Panc1 (cell line): ENCODE measurements at regions not wholly inside any gene's neighbourhood (a gene's known extent, or its start where the extent isn't known, plus 50 kb on each side); places are given as distances from the start of the nearest gene placed in this dataset.

Source experiments
- ATAC-seq: fragments of 200-7000 bp; cut with Tn5 transposase; 2 replicates; pipeline ENCODE4 v1.9.1; 2020; ENCODE audit warnings: mild to moderate bottlenecking, moderate library complexity
- BruUV-seq: library from RNA; stranded (reverse); fragments of 400-500 nt; replicated peaks from 2 replicates; lab custom pipeline; 2021; lab: Mats Ljungman, UMichigan
- CTCF ChIA-PET: fragments of 300-600 bp; sonication (Branson Sonifier 250); formaldehyde crosslinking; loops from one replicate; lab custom pipeline; 2022; ENCODE audit warnings: antibody characterized with exemption; lab: Charles Lee
- POLR2A ChIA-PET: fragments of 300-600 bp; sonication (Branson Sonifier 250); formaldehyde crosslinking; loops from one replicate; lab custom pipeline; 2022; ENCODE audit warnings: antibody characterized with exemption; lab: Charles Lee
- DNase-seq: peaks from one replicate; pipeline ENCODE4 v3.0.0-alpha.2; 2010; ENCODE audit warnings: low read depth, low spot score
- H3K27ac ChIP-seq: 2 replicates; pipeline ENCODE4 v1.5.1; 2011; ENCODE audit warnings: mild to moderate bottlenecking, low read length, inconsistent platforms
- H3K27me3 ChIP-seq: fragments of 200-500 bp; sonication (Bioruptor generic); 2 replicates; pipeline ENCODE4 v1.6.0; 2014; ENCODE audit warnings: low read length, inconsistent platforms; ENCODE audit not compliant: control insufficient read depth, insufficient read depth
- H3K36me3 ChIP-seq: fragments of 200-500 bp; sonication (Bioruptor generic); 2 replicates; pipeline ENCODE4 v1.5.1; 2014; ENCODE audit warnings: inconsistent platforms, mild to moderate bottlenecking, low read length, moderate library complexity; ENCODE audit not compliant: control insufficient read depth, insufficient read depth
- H3K4me1 ChIP-seq: 2 replicates; pipeline ENCODE4 v1.5.1; 2011; ENCODE audit warnings: inconsistent platforms, mild to moderate bottlenecking, low read length, moderate library complexity; ENCODE audit not compliant: control insufficient read depth, insufficient read depth
- H3K4me3 ChIP-seq, 2 experiments: 2 replicates each; pipeline ENCODE4 v1.5.1; 2011 to 2012; ENCODE audit warnings: low read depth in 2 of 2, low read length in 2 of 2, mild to moderate bottlenecking in 2 of 2, inconsistent platforms in 1 of 2, moderate library complexity in 1 of 2
- H3K9me3 ChIP-seq: fragments of 200-500 bp; sonication (Bioruptor generic); 2 replicates; pipeline ENCODE4 v1.5.1; 2014; ENCODE audit warnings: low read depth, mild to moderate bottlenecking, inconsistent platforms, low read length, moderate library complexity; ENCODE audit not compliant: control insufficient read depth, insufficient read depth
- POLR2AphosphoS5 ChIP-seq: IDR thresholded peaks from 2 replicates; pipeline ENCODE4 v1.6.1; 2012; ENCODE audit warnings: mild to moderate bottlenecking, low read depth, low read length, moderate library complexity
- SIN3A ChIP-seq: IDR thresholded peaks from 2 replicates; pipeline ENCODE4 v1.6.1; 2012; ENCODE audit warnings: low read depth, mild to moderate bottlenecking, low read length, moderate library complexity, borderline replicate concordance; ENCODE audit not compliant: insufficient read depth
- TCF7L2 ChIP-seq: IDR thresholded peaks from 2 replicates; pipeline ENCODE4 v1.6.1; 2011; ENCODE audit warnings: mild to moderate bottlenecking, low read depth, low read length, inconsistent platforms
- in situ Hi-C: cut with HindIII; loops from 2 replicates; pipeline ENCODE4 v1.10.0; 2016; ENCODE audit warnings: low sequenced_read_pairs, low pct_unique_long_range_greater_than_20kb
- intact Hi-C: fragments of 100-400 bp; cut with micrococcal nuclease; formaldehyde crosslinking; loops from one replicate; pipeline ENCODE4 v1.10.0; 2022; ENCODE audit not compliant: unreplicated experiment
- TF ChIP-seq, protein P1 (sequence below): fragments of 450-650 bp; IDR thresholded peaks from 2 replicates; pipeline ENCODE4 v1.5.1; 2017; ENCODE audit warnings: mild to moderate bottlenecking
- TF ChIP-seq, protein P2 (sequence below), 2 experiments: IDR thresholded peaks; 2 replicates each; pipeline ENCODE4 v1.6.1; 2011 to 2012; ENCODE audit warnings: low read depth in 2 of 2, control low read depth in 1 of 2, low read length in 1 of 2, mild to moderate bottlenecking in 1 of 2, moderate library complexity in 1 of 2; ENCODE audit not compliant: insufficient read depth in 1 of 2

DNA sequence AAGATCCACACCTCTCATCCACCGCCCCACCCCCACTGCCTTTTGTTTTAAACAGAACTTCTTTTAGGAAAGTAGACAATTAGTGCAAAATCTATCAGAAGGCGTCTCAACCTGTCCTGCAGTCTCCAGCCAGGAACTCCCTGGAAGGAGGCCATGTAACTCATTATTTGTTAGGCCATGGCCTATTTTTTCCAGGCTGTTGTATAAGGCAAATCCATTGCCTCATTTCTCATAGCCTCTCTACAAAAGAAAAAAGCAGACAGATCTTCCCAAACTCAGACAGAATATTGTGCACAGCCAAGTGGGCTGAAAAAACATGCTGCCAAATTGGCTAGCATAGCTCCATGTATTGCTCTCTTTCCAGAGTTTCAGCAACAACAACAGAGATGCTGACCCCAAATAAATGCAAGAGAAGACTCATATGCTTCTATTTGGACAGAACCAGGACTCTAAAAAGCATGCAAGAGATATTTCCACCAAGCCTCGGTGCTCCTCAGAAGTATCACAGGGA lies 770.7 kb upstream of the CXADR start:
- intact Hi-C loops (no loop called here), in situ Hi-C loops (no loop called here)
- DNase-seq (no peak), ATAC-seq (no peak)
- no peaks in the 10 kb centered on the region for H3K27me3 ChIP-seq
- TF ChIP-seq POLR2AphosphoS5 (no peak), TCF7L2 (no peak), SIN3A (no peak)
- TF ChIP-seq, protein P1, sequence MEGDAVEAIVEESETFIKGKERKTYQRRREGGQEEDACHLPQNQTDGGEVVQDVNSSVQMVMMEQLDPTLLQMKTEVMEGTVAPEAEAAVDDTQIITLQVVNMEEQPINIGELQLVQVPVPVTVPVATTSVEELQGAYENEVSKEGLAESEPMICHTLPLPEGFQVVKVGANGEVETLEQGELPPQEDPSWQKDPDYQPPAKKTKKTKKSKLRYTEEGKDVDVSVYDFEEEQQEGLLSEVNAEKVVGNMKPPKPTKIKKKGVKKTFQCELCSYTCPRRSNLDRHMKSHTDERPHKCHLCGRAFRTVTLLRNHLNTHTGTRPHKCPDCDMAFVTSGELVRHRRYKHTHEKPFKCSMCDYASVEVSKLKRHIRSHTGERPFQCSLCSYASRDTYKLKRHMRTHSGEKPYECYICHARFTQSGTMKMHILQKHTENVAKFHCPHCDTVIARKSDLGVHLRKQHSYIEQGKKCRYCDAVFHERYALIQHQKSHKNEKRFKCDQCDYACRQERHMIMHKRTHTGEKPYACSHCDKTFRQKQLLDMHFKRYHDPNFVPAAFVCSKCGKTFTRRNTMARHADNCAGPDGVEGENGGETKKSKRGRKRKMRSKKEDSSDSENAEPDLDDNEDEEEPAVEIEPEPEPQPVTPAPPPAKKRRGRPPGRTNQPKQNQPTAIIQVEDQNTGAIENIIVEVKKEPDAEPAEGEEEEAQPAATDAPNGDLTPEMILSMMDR: no peak
- TF ChIP-seq, protein P2, sequence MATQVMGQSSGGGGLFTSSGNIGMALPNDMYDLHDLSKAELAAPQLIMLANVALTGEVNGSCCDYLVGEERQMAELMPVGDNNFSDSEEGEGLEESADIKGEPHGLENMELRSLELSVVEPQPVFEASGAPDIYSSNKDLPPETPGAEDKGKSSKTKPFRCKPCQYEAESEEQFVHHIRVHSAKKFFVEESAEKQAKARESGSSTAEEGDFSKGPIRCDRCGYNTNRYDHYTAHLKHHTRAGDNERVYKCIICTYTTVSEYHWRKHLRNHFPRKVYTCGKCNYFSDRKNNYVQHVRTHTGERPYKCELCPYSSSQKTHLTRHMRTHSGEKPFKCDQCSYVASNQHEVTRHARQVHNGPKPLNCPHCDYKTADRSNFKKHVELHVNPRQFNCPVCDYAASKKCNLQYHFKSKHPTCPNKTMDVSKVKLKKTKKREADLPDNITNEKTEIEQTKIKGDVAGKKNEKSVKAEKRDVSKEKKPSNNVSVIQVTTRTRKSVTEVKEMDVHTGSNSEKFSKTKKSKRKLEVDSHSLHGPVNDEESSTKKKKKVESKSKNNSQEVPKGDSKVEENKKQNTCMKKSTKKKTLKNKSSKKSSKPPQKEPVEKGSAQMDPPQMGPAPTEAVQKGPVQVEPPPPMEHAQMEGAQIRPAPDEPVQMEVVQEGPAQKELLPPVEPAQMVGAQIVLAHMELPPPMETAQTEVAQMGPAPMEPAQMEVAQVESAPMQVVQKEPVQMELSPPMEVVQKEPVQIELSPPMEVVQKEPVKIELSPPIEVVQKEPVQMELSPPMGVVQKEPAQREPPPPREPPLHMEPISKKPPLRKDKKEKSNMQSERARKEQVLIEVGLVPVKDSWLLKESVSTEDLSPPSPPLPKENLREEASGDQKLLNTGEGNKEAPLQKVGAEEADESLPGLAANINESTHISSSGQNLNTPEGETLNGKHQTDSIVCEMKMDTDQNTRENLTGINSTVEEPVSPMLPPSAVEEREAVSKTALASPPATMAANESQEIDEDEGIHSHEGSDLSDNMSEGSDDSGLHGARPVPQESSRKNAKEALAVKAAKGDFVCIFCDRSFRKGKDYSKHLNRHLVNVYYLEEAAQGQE (IDR thresholded peaks at IDR 0.05; ENCODE audit: insufficient read depth in 1 of 2, low read depth in 2 of 2, low read length in 1 of 2): no peak
- H3K27ac ChIP-seq: no peak overlapping the region
- no peaks in the 10 kb centered on the region for H3K4me1 ChIP-seq
- H3K36me3 ChIP-seq: no peaks in the 10 kb centered on the region
- no peaks in the 10 kb centered on the region for H3K9me3 ChIP-seq
- POLR2A ChIA-PET: no interaction called here
- CTCF ChIA-PET: no interaction called here
- H3K4me3 ChIP-seq: no peak overlapping the region
- no TSS peak for BruUV-seq

- H3K27me3 ChIP-seq: no peaks in the 10 kb centered on the region
- in situ Hi-C loops: no loop called here
- no peaks in the 10 kb centered on the region for H3K9me3 ChIP-seq
- TF ChIP-seq, protein P1: no peak
- TF ChIP-seq TCF7L2 (no peak), SIN3A (no peak), POLR2AphosphoS5 (no peak)
- TF ChIP-seq, protein P2 (IDR thresholded peaks at IDR 0.05; ENCODE audit: insufficient read depth in 1 of 2, low read depth in 2 of 2, low read length in 1 of 2): no peak
- no TSS peak for BruUV-seq
- ChIA-PET POLR2A (no interaction called here), CTCF (no interaction called here)
- DNase-seq (no peak), ATAC-seq (no peak)
- H3K27ac ChIP-seq: no peak overlapping the region
- H3K4me1 ChIP-seq: no peaks in the 10 kb centered on the region
- H3K4me3 ChIP-seq: no peak overlapping the region
- H3K36me3 ChIP-seq: no peaks in the 10 kb centered on the region
- intact Hi-C loops: no loop called here
Observed at GRCh38 chr21:16742741-16743140, 770.1 kb upstream of the CXADR start.
